OCI-LY1 (cell line): ENCODE measurements at regions not wholly inside any gene's neighbourhood (a gene's known extent, or its start where the extent isn't known, plus 50 kb on each side); places are given as distances from the start of the nearest gene placed in this dataset.

ENCODE experiments used
- H2AFZ ChIP-seq: fragments of 200-600 bp; sonication (generic), shearing (Covaris generic); 2 replicates; pipeline ENCODE4 v1.6.0; 2014; ENCODE audit warnings: antibody characterized with exemption, mild to moderate bottlenecking, low read length
- H3F3A ChIP-seq: fragments of 200-600 bp; sonication (generic), shearing (Covaris generic); 2 replicates; pipeline ENCODE4 v1.6.0; 2014; ENCODE audit warnings: mild to moderate bottlenecking, antibody characterized with exemption, low read length, moderate library complexity; ENCODE audit not compliant: insufficient read depth
- H3K27ac ChIP-seq: fragments of 200-600 bp; sonication (generic); 2 replicates; pipeline ENCODE4 v1.5.1; 2014; ENCODE audit warnings: low read length, mixed run types, mild to moderate bottlenecking, low read depth; ENCODE audit not compliant: poor library complexity, severe bottlenecking
- H3K27me3 ChIP-seq: fragments of 200-600 bp; sonication (generic); 2 replicates; pipeline ENCODE4 v1.6.0; 2014; ENCODE audit warnings: antibody characterized with exemption, mild to moderate bottlenecking, low read length, moderate library complexity; ENCODE audit not compliant: insufficient read depth
- H3K36me3 ChIP-seq: fragments of 200-600 bp; sonication (generic); 2 replicates; pipeline ENCODE4 v1.6.1; 2014; ENCODE audit warnings: mild to moderate bottlenecking, antibody characterized with exemption, low read length, moderate library complexity, mixed read lengths; ENCODE audit not compliant: insufficient read depth
- H3K4me1 ChIP-seq: fragments of 200-600 bp; sonication (generic); 2 replicates; pipeline ENCODE4 v1.5.1; 2014; ENCODE audit warnings: mild to moderate bottlenecking, low read length, moderate library complexity; ENCODE audit not compliant: insufficient read depth, severe bottlenecking
- H3K4me2 ChIP-seq: fragments of 200-600 bp; sonication (generic), shearing (Covaris generic); 2 replicates; pipeline ENCODE4 v1.6.1; 2014; ENCODE audit warnings: low read length
- H3K4me3 ChIP-seq: fragments of 200-600 bp; sonication (generic); 2 replicates; pipeline ENCODE4 v1.5.1; 2014; ENCODE audit warnings: low read length, low read depth, mild to moderate bottlenecking, mixed read lengths; ENCODE audit not compliant: poor library complexity, severe bottlenecking
- H3K79me2 ChIP-seq: fragments of 200-600 bp; shearing (Covaris generic); 2 replicates; pipeline ENCODE4 v1.6.1; 2016; ENCODE audit warnings: mixed run types, low read length, mixed read lengths; ENCODE audit not compliant: insufficient read depth
- H3K9ac ChIP-seq: fragments of 200-600 bp; sonication (generic), shearing (Covaris generic); 2 replicates; pipeline ENCODE4 v1.6.1; 2014; ENCODE audit warnings: mild to moderate bottlenecking, low read length, mixed read lengths
- H3K9me2 ChIP-seq: fragments of 200-600 bp; sonication (generic), shearing (Covaris generic); 2 replicates; pipeline ENCODE4 v1.6.1; 2014; ENCODE audit warnings: low read depth, mild to moderate bottlenecking, low read length, mixed read lengths
- H3K9me3 ChIP-seq: fragments of 200-600 bp; shearing (Covaris generic); 2 replicates; pipeline ENCODE4 v1.6.1; 2014; ENCODE audit warnings: low read length, mixed read lengths
- H4K20me1 ChIP-seq: fragments of 200-600 bp; sonication (generic), shearing (Covaris generic); 2 replicates; pipeline ENCODE4 v1.6.0; 2016; ENCODE audit warnings: mild to moderate bottlenecking, low read length; ENCODE audit not compliant: insufficient read depth
- CTCF ChIP-seq: fragments of 200-600 bp; sonication (generic), shearing (Covaris generic); IDR thresholded peaks from 2 replicates; pipeline ENCODE4 v1.5.1; 2017; ENCODE audit warnings: mild to moderate bottlenecking, antibody characterized with exemption, low read length, moderate library complexity, mixed read lengths
- EZH2 ChIP-seq: fragments of 200-600 bp; sonication (generic), shearing (Covaris generic); IDR thresholded peaks from 2 replicates; pipeline ENCODE4 v1.8.0; 2017; ENCODE audit warnings: borderline replicate concordance, mixed run types, mild to moderate bottlenecking, antibody characterized with exemption, low read length, moderate library complexity, mixed read lengths

GRCh38 chr14:99329711-99330315 is 57.8 kb upstream of the BCL11B start:
- H3K27ac ChIP-seq: no peak overlapping the region
- H4K20me1 ChIP-seq: no peaks in the 10 kb centered on the region
- no peak overlapping the region for H3K4me2 ChIP-seq
- H3K4me3 ChIP-seq: no peak overlapping the region
- H3F3A ChIP-seq: no peaks in the 10 kb centered on the region
- H3K9me2 ChIP-seq: no peaks in the 10 kb centered on the region
- no peaks in the 10 kb centered on the region for H3K9me3 ChIP-seq
- no peaks in the 10 kb centered on the region for H3K4me1 ChIP-seq
- H2AFZ ChIP-seq: no peak overlapping the region
- H3K9ac ChIP-seq: no peak overlapping the region
- no peaks in the 10 kb centered on the region for H3K27me3 ChIP-seq
- H3K79me2 ChIP-seq: no peaks in the 10 kb centered on the region
- no peak for TF ChIP-seq CTCF
- no peak for TF ChIP-seq EZH2
- H3K36me3 ChIP-seq: no peaks in the 10 kb centered on the region

GRCh38 chr14:99327458-99328250 is 55.7 kb upstream of the BCL11B start:
- Histone ChIP-seq H2AFZ (no peak overlapping the region), H3K4me1 (no peaks in the 10 kb centered on the region), H3K36me3 (no peaks in the 10 kb centered on the region), H3K27ac (no peak overlapping the region), H3K79me2 (no peaks in the 10 kb centered on the region), H3F3A (no peaks in the 10 kb centered on the region), H3K9me2 (no peaks in the 10 kb centered on the region), H3K27me3 (no peaks in the 10 kb centered on the region), H3K9me3 (no peaks in the 10 kb centered on the region), H3K4me2 (no peak overlapping the region), H4K20me1 (no peaks in the 10 kb centered on the region), H3K9ac (no peak overlapping the region), H3K4me3 (no peak overlapping the region)
- TF ChIP-seq CTCF: no peak
- TF ChIP-seq EZH2: no peak

- Histone ChIP-seq H3K4me1 (no peaks in the 10 kb centered on the region), H3K36me3 (no peaks in the 10 kb centered on the region)
- TF ChIP-seq CTCF (peak; percentile 20; the same call in 1 of the 2 replicates), EZH2 (no peak)
Measured at GRCh38 chr14:99327050-99327449, 55.1 kb upstream of the BCL11B start.

More at GRCh38 chr14:99327050-99327449, 55.1 kb upstream of the BCL11B start:
- Histone ChIP-seq H2AFZ (no peak overlapping the region), H3K79me2 (no peaks in the 10 kb centered on the region), H3K27ac (no peak overlapping the region), H3K4me2 (no peak overlapping the region), H3K9ac (no peak overlapping the region), H3K9me2 (no peaks in the 10 kb centered on the region), H3K4me3 (no peak overlapping the region), H3K27me3 (no peaks in the 10 kb centered on the region), H3F3A (no peaks in the 10 kb centered on the region), H3K9me3 (no peaks in the 10 kb centered on the region), H4K20me1 (no peaks in the 10 kb centered on the region)
